HG02759 (cell line): ENCODE measurements at regions not wholly inside any gene's neighbourhood (a gene's known extent, or its start where the extent isn't known, plus 50 kb on each side); places are given as distances from the start of the nearest gene placed in this dataset.

ENCODE experiments used
- ATAC-seq: cut with Tn5 transposase; IDR thresholded peaks from one replicate; pipeline ENCODE4 v1.9.1; 2021; ENCODE audit warnings: mild to moderate bottlenecking, moderate library complexity; ENCODE audit not compliant: unreplicated experiment

DNA sequence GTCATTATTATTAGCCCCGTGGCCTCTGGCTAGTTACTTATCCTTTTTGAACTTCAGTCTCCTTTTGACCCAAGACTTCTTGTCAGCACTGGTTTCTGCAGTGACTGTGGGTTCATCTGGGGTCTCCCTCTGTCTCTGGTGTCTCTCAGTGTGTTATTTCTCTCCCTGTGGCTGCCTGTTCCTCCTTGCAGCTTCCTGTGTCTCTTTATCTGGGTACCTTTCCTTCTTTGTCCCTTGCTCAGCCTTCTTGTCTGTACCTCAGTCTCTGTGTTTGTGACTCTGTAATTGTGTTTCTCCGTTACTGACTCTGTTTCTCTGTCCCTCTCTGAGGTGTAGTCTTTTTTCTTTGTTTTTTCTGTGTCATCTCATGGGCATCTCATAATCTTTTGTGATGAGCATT, 102.6 kb upstream of the CDH11 start:
- no peak for ATAC-seq

DNA sequence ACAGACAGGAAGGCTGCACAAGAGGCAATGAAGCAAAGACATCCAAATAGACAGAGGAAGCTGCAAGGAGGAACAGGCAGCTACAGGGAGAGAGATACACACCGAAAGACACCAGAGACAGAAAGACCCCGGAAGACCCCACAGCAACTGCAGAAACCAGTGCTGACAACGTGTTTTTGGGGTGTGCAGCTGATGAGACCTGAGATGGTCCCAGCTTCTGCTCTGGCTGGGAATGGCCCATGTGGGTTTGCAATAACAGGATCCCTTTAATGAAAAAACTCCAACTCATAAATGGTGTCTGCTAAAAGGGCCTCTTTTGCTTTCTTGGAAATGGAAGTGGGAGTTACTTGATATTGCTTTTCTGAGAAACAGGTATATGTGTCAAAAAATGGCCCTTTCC, 101.5 kb upstream of the CDH11 start:
- no peak for ATAC-seq

GRCh38 chr16:65222536-65222935, 100.7 kb upstream of the CDH11 start:
- ATAC-seq: no peak

DNA sequence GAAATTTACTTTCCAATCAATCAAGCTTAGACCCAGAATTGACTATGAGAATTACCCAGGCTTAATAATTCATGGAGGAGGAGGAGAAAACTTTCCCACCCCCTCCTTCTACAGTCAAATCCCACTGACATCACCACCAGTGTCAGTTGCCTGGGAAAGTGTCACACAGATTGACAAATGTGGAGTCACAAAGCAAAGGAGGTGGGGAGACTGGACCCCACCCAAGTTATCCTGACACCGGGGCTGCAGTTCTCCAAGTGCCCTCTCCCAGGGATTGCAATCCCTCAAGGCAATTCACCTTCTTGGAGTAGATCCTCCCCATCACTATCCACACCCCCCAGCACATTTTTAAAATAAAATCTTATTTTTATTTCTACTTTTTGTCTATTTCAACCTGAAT, 100.2 kb upstream of the CDH11 start:
- ATAC-seq: no peak

- ATAC-seq: no peak
Observed at GRCh38 chr16:65219786-65220185, 97.9 kb upstream of the CDH11 start.

DNA sequence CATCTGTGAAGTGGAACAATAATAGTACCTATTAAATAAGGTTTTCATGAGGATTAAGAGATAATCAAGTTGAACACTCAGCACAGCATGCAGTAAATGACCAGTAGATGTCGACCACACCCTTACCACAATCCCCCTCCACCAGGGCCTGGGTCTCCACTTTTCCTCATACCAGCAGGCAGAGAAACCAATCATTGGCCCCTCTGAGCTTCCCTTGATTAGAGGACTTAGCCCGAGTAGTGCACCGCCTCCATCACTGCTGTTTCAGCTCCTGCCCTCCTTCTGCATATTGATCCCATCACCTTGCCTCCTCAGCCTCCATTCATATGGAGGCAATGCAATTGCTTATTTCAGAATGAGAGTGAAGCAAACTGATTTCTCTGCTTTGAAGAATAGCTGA, 96.5 kb upstream of the CDH11 start:
- ATAC-seq: no peak

GRCh38 chr16:65213866-65214595, 92.2 kb upstream of the CDH11 start:
- ATAC-seq: no peak

GRCh38 chr16:65212791-65213190, 90.9 kb upstream of the CDH11 start:
- no peak for ATAC-seq

- no peak for ATAC-seq
Observed at GRCh38 chr16:65212240-65212639, 90.4 kb upstream of the CDH11 start.

DNA sequence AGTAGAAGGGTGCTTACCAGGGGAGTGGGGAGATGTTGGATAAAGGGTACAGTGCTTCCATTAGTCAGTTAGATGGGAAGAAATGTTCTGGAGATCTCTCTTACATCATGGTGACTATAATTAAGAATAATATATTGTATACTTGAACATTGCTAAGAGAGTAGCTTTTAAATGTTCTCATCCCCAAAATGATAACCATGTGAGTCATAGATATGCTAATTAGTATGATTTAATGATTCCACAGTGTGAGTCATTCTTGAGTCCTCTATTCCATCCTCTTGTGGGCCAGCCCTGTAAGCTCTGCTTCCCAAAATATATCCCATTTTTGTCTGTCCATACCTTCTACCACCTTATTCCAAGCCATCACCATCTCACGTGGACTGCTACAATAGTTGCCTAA, 80.6 kb upstream of the CDH11 start:
- ATAC-seq: no peak

DNA sequence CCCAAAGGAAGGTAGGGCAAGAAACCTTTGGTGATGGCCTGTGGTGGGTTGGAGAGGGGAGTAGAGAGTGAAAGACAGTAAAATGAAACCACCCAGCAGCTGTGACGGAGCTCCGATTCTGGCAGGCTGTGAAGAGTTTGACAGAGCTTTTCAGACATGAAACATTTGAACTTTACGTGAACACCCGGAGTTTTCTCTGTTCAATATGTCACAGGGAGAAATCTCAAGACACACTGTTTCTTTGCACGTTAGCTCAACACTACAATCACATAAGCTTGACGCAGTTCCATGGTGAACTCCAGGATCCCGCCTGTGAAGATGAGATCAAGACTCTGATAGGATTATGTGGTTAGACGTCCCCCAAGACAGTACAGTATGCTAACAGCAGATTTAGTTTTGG, 79.6 kb upstream of the CDH11 start:
- ATAC-seq: no peak

DNA sequence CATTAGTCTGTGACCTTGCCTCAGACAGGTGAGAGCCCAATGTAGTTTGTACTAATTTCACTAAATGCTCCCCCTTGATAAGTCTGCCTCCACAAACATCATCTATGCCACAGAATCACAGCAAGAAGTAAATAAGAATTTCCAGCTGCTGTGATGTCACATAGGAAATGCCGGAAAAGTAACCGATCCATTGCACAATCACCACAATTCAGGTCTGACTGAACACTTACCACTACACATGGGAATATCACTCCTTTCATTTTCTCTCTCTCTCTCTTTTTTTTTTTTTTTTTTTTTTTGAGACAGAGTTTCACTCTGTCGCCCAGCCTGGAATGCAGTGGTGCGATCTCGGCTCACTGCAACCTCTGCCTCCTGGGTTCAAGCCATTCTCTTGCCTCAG, 79.0 kb upstream of the CDH11 start:
- ATAC-seq: no peak

- ATAC-seq: no peak
Observed at GRCh38 chr16:65200156-65200773, 78.4 kb upstream of the CDH11 start.

- ATAC-seq: no peak
Observed at GRCh38 chr16:65196420-65197075, 74.7 kb upstream of the CDH11 start.

- no peak for ATAC-seq
Observed at GRCh38 chr16:65195998-65196397, 74.1 kb upstream of the CDH11 start.

- no peak for ATAC-seq
Observed at GRCh38 chr16:65185241-65185778, 63.4 kb upstream of the CDH11 start.

DNA sequence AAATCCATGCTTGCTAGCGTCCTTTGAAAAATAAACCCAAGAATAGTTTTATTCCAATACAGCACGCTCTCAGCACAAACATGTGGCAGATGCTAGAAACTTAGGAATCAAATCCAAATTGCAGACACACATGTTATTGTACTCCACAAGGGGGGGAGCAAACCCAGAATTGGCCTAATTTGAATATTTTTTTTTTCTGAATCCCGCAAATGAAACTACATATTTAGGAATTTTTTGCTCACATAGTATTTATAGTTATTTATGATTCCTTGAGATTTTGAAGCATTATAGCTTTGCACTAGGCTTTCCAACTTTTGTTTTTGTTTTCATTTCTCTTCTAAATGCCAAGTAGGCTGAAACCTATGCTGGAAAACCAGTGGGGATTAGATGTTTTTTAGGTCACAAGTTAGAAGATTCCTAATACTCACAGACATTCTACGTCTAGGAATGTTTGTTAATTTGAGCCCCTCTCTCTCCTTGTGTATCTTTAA, 59.3 kb upstream of the CDH11 start:
- ATAC-seq: no peak

DNA sequence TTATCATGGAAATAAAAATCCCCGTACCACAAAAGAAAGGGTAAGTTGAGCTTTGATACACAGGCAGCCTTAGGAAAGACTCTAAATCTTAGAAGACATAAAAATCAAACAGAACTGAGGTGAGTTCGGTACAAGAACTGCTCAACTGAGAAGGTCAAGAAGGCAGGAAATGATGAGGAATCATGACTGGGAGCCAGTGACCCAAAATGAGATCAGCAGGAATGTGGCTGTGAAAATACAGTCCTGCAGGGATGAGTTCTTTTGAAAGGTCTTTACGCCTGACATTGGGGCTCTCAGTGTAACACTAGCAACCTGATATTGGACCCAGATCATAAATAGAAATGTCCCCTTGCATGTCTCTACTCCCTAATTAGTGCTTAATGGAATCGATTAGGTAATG, 56.3 kb upstream of the CDH11 start:
- no peak for ATAC-seq

GRCh38 chr16:65176603-65177002, 54.7 kb upstream of the CDH11 start:
- no peak for ATAC-seq

DNA sequence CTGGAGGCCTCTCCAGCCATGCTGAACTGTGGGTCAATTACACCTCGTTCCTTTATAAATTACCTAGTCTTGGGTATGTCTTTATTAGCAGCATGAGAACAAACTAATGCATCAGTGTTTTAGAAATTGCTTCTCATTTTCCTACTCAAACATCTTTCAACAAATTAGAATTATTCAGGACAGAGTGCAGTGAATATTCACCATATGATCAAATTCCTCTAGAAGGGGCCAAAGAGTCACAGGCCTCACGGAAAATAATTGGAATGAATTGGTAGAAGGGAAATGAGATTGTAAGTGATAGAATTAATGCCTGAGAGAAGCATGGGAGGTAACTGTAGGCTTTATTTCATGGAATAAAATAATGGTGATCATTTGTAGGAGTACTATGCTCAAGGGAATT, 50.5 kb upstream of the CDH11 start:
- no peak for ATAC-seq
